GM21786 (cell line): ENCODE measurements at regions not wholly inside any gene's neighbourhood (a gene's known extent, or its start where the extent isn't known, plus 50 kb on each side); places are given as distances from the start of the nearest gene placed in this dataset.

Experiments
- ATAC-seq: cut with Tn5 transposase; IDR thresholded peaks from one replicate; pipeline ENCODE4 v1.9.1; 2021; ENCODE audit not compliant: unreplicated experiment

GRCh38 chr12:67116134-67116533 lies 153.0 kb upstream of the CAND1 start:
- ATAC-seq, result no peak

- no peak for ATAC-seq
Observed at GRCh38 chr12:67122584-67122983, 146.6 kb upstream of the CAND1 start.

GRCh38 chr12:67137256-67137655 lies 131.9 kb upstream of the CAND1 start:
- no peak for ATAC-seq

GRCh38 chr12:67141296-67142018 lies 127.7 kb upstream of the CAND1 start:
- ATAC-seq, result no peak

- ATAC-seq, result no peak
Observed at GRCh38 chr12:67145692-67146091, 123.5 kb upstream of the CAND1 start.

- no peak for ATAC-seq
Observed at GRCh38 chr12:67147030-67147429, 122.1 kb upstream of the CAND1 start.

- ATAC-seq, result no peak
Observed at GRCh38 chr12:67147447-67147846, 121.7 kb upstream of the CAND1 start.

- no peak for ATAC-seq
Observed at GRCh38 chr12:67148265-67148664, 120.9 kb upstream of the CAND1 start.

- no peak for ATAC-seq
Observed at GRCh38 chr12:67151886-67152285, 117.3 kb upstream of the CAND1 start.

GRCh38 chr12:67152451-67152850 lies 116.7 kb upstream of the CAND1 start:
- no peak for ATAC-seq

GRCh38 chr12:67154901-67155300 lies 114.3 kb upstream of the CAND1 start:
- ATAC-seq, result no peak

GRCh38 chr12:67155863-67156262 lies 113.3 kb upstream of the CAND1 start:
- no peak for ATAC-seq

GRCh38 chr12:67161322-67161918 lies 107.7 kb upstream of the CAND1 start:
- ATAC-seq, result no peak

- ATAC-seq, result no peak
Observed at GRCh38 chr12:67173258-67173657, 95.9 kb upstream of the CAND1 start.

- ATAC-seq, result no peak
Observed at GRCh38 chr12:67182551-67182950, 86.6 kb upstream of the CAND1 start.

- no peak for ATAC-seq
Observed at GRCh38 chr12:67193704-67194103, 75.5 kb upstream of the CAND1 start.

- ATAC-seq, result no peak
Observed at GRCh38 chr12:67200386-67200785, 68.8 kb upstream of the CAND1 start.

GRCh38 chr12:67202011-67202677 lies 67.0 kb upstream of the CAND1 start:
- ATAC-seq, result peak; percentile 18

GRCh38 chr12:67202678-67203012 lies 66.5 kb upstream of the CAND1 start:
- peak; percentile 96 for ATAC-seq

GRCh38 chr12:67208281-67209067 lies 60.7 kb upstream of the CAND1 start:
- ATAC-seq, result no peak

GRCh38 chr12:67211029-67211428 lies 58.1 kb upstream of the CAND1 start:
- no peak for ATAC-seq

- no peak for ATAC-seq
Observed at GRCh38 chr12:67211494-67211893, 57.7 kb upstream of the CAND1 start.
